Esophagus muscularis mucosa (tissue), 4 donors: ENCODE measurements at regions not wholly inside any gene's neighbourhood (a gene's known extent, or its start where the extent isn't known, plus 50 kb on each side); places are given as distances from the start of the nearest gene placed in this dataset.

ENCODE experiments used
- EP300 ChIP-seq: sonication (generic); formaldehyde crosslinking; IDR thresholded peaks from one replicate; pipeline ENCODE4 v1.6.1; 2017; ENCODE audit warnings: antibody characterized with exemption
- POLR2A ChIP-seq: fragments of 450-650 bp; IDR thresholded peaks from one replicate; pipeline ENCODE4 v1.6.1; 2017; ENCODE audit warnings: antibody characterized with exemption, moderate library complexity, mild to moderate bottlenecking, low read depth
- POLR2AphosphoS5 ChIP-seq, 2 donors: sonication (generic); formaldehyde crosslinking; IDR thresholded peaks; one replicate each; pipeline ENCODE4 v1.6.1; 2017; ENCODE audit warnings: antibody characterized with exemption in 2 of 2
- TF ChIP-seq, protein P1 (sequence below), 3 experiments: fragments of 200-600 bp in 2 of 3; fragments of 450-650 bp in 1 of 3; sonication (generic) in 2 of 3; IDR thresholded peaks; one replicate each; pipeline ENCODE4 v1.5.1; 2017 to 2019; ENCODE audit warnings: antibody characterized with exemption in 3 of 3, mild to moderate bottlenecking in 2 of 3, moderate library complexity in 1 of 3

DNA sequence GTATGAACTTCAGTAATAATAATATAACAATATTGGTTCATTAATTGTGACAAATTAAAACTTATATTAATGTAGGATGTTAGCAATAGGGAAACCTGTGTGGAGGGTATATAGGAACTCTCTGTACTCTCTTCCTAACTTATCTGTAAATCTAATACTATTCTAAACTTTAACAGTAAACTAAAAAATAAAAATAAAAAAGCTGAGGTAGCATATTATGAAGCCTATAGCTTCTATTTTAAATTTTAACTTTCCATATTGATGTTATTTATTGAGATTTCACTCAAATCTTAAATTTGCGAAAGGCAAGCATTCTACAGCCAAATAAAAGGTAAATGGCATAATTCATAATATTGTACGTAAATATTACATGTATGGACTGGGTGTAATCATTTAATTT, 326.4 kb downstream of the MEI4 start:
- TF ChIP-seq, protein P1, sequence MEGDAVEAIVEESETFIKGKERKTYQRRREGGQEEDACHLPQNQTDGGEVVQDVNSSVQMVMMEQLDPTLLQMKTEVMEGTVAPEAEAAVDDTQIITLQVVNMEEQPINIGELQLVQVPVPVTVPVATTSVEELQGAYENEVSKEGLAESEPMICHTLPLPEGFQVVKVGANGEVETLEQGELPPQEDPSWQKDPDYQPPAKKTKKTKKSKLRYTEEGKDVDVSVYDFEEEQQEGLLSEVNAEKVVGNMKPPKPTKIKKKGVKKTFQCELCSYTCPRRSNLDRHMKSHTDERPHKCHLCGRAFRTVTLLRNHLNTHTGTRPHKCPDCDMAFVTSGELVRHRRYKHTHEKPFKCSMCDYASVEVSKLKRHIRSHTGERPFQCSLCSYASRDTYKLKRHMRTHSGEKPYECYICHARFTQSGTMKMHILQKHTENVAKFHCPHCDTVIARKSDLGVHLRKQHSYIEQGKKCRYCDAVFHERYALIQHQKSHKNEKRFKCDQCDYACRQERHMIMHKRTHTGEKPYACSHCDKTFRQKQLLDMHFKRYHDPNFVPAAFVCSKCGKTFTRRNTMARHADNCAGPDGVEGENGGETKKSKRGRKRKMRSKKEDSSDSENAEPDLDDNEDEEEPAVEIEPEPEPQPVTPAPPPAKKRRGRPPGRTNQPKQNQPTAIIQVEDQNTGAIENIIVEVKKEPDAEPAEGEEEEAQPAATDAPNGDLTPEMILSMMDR (IDR thresholded peaks at IDR 0.05): no peak
- no peak for TF ChIP-seq POLR2A
- TF ChIP-seq POLR2AphosphoS5 (IDR thresholded peaks at IDR 0.05): no peak
- TF ChIP-seq EP300: no peak
